ENCODE measurements at regions not wholly inside any gene's neighbourhood (a gene's known extent, or its start where the extent isn't known, plus 50 kb on each side); places are given as distances from the start of the nearest gene placed in this dataset.

DNA sequence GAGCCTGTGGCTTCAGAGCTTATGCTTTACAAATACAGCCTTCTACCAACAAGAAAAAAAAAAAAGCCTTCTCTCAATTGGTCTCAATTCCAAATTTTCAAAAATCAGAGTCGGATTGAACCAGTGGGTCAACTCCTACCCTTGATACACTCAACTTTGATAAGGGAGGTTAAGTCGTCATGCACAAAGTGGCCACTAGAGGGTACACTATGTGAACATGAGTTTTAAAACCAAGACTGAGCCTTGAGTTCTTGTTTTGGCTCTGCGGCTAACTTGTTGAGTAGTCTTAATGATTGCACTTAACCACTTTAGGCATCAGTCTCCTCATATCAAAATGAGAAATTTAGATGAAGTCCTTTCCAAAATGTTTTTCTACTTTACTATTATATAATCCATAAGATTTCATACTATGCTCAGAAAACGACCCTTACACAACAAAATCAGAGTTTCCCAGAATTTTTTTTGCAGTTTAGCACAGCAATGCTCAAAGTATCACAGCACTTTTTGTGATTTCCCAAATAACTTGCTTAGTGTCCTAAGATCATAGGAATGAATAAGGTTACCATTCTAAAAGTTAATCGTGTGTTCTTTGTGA is 92.9 kb upstream of the MTAP start:
- TF ChIP-seq POLR2A (IDR thresholded peaks at IDR 0.05; ENCODE audit: low read depth, low read length): no peak
- no peak for TF ChIP-seq POLR2AphosphoS5 (IDR thresholded peaks at IDR 0.05; ENCODE audit: low read depth, low read length)
- no peak for TF ChIP-seq TAF1 (IDR thresholded peaks at IDR 0.05; ENCODE audit: low read depth, low read length)

Data from GM12891 (cell line).